ENCODE measurements at regions not wholly inside any gene's neighbourhood (a gene's known extent, or its start where the extent isn't known, plus 50 kb on each side); places are given as distances from the start of the nearest gene placed in this dataset.
A peak's percentile ranks its signal among the peaks of the same experiment; 100 is the strongest.

DNA sequence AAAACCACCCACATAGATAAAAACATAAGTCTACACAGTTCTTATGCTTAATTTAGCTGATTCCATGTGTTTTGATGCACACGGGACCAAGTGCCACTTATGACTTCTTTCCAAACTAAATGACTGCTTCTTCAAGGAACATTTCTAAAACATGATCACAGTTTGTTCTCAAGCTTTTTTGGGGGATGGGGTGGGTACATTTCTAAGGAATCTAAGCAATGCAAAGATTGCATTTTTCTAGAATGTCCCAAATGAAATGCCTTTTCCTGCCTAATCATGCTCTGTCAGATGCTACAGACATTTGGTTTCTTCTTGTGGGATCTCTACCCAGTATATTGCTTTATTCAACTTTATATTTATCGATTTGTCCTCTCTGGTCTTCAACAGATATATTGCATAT, 496.8 kb upstream of the JAG1 start:
- H3K4me3 ChIP-seq (ENCODE audit: insufficient read depth, low read depth, low read length): no peak overlapping the region
- no peaks in the 10 kb centered on the region for H3K36me3 ChIP-seq (ENCODE audit: insufficient read depth, low read length)
- Mint-ChIP-seq H3K27me3 (ENCODE audit: low read depth, unreplicated experiment) (no peaks in the 10 kb centered on the region), H3K36me3 (ENCODE audit: low read depth, unreplicated experiment) (no peaks in the 10 kb centered on the region), H3K9me3 (ENCODE audit: unreplicated experiment) (peaks cover 4% of the 10 kb centered on the region), H3K4me3 (ENCODE audit: unreplicated experiment) (no peak overlapping the region), H3K27ac (ENCODE audit: unreplicated experiment) (peak overlapping the region; percentile 96), H3K4me1 (ENCODE audit: low read depth, unreplicated experiment) (peaks cover 50% of the 10 kb centered on the region)
- no peaks in the 10 kb centered on the region for H4K20me1 ChIP-seq (ENCODE audit: insufficient read depth, low read length)
- H2AFZ ChIP-seq (ENCODE audit: low read depth, low read length): no peak overlapping the region
- no peak overlapping the region for H3K27ac ChIP-seq (ENCODE audit: low read depth, low read length)
- no peaks in the 10 kb centered on the region for H3K9me3 ChIP-seq (ENCODE audit: insufficient read depth, low read depth, low read length)
- H3K4me1 ChIP-seq (ENCODE audit: insufficient read depth, low read length): peaks cover 4% of the 10 kb centered on the region
- H3K27me3 ChIP-seq (ENCODE audit: insufficient read depth, low read length): no peaks in the 10 kb centered on the region
- H3K4me2 ChIP-seq (ENCODE audit: low read length): peak overlapping the region; percentile 9
- TF ChIP-seq, protein P1, sequence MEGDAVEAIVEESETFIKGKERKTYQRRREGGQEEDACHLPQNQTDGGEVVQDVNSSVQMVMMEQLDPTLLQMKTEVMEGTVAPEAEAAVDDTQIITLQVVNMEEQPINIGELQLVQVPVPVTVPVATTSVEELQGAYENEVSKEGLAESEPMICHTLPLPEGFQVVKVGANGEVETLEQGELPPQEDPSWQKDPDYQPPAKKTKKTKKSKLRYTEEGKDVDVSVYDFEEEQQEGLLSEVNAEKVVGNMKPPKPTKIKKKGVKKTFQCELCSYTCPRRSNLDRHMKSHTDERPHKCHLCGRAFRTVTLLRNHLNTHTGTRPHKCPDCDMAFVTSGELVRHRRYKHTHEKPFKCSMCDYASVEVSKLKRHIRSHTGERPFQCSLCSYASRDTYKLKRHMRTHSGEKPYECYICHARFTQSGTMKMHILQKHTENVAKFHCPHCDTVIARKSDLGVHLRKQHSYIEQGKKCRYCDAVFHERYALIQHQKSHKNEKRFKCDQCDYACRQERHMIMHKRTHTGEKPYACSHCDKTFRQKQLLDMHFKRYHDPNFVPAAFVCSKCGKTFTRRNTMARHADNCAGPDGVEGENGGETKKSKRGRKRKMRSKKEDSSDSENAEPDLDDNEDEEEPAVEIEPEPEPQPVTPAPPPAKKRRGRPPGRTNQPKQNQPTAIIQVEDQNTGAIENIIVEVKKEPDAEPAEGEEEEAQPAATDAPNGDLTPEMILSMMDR (IDR thresholded peaks at IDR 0.05; ENCODE audit: insufficient read depth, low read depth, low read length): no peak
- no peak for TF ChIP-seq EZH2 (IDR thresholded peaks at IDR 0.05; ENCODE audit: insufficient read depth, low read length)
- H3K9ac ChIP-seq (ENCODE audit: low read length): no peak overlapping the region
- DNase-seq (ENCODE audit: low read depth) (peak; percentile 35), FAIRE-seq (peak; percentile 82)
- H3K79me2 ChIP-seq (ENCODE audit: insufficient read depth, low read length): no peaks in the 10 kb centered on the region

DNA sequence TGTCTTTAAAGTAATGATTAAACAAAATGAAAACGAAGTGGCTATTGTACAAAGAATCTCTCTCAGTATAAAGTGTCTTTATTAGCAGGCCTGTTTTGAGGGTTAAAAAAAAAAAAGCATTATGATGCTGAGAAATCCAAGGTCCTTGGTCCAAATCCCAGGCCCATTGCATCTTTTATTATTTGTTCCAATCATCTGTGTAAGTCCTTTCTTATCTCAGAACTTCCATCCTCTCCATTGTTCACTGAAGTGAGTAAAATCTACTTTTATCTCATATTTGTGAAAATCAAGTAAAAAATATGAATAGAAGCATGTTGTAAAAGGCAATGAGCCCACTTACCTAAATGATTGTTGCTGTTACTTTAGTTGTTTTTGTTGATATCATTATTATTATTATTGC, 499.1 kb upstream of the JAG1 start:
- Histone ChIP-seq H3K4me2 (ENCODE audit: low read length) (no peak overlapping the region), H2AFZ (ENCODE audit: low read depth, low read length) (no peak overlapping the region), H3K4me1 (ENCODE audit: insufficient read depth, low read length) (peaks cover 4% of the 10 kb centered on the region), H3K27me3 (ENCODE audit: insufficient read depth, low read length) (no peaks in the 10 kb centered on the region), H4K20me1 (ENCODE audit: insufficient read depth, low read length) (no peaks in the 10 kb centered on the region), H3K79me2 (ENCODE audit: insufficient read depth, low read length) (no peaks in the 10 kb centered on the region), H3K9ac (ENCODE audit: low read length) (no peak overlapping the region), H3K27ac (ENCODE audit: low read depth, low read length) (no peak overlapping the region), H3K4me3 (ENCODE audit: insufficient read depth, low read depth, low read length) (no peak overlapping the region), H3K9me3 (ENCODE audit: insufficient read depth, low read depth, low read length) (no peaks in the 10 kb centered on the region), H3K36me3 (ENCODE audit: insufficient read depth, low read length) (no peaks in the 10 kb centered on the region)
- H3K4me1 Mint-ChIP-seq (ENCODE audit: low read depth, unreplicated experiment): peaks cover 45% of the 10 kb centered on the region
- peaks cover 4% of the 10 kb centered on the region for H3K9me3 Mint-ChIP-seq (ENCODE audit: unreplicated experiment)
- FAIRE-seq (no peak), DNase-seq (ENCODE audit: low read depth) (no peak)
- no peak overlapping the region for H3K4me3 Mint-ChIP-seq (ENCODE audit: unreplicated experiment)
- no peak for TF ChIP-seq EZH2 (IDR thresholded peaks at IDR 0.05; ENCODE audit: insufficient read depth, low read length)
- TF ChIP-seq, protein P1 (IDR thresholded peaks at IDR 0.05; ENCODE audit: insufficient read depth, low read depth, low read length): no peak
- H3K27ac Mint-ChIP-seq (ENCODE audit: unreplicated experiment): no peak overlapping the region
- H3K27me3 Mint-ChIP-seq (ENCODE audit: low read depth, unreplicated experiment): no peaks in the 10 kb centered on the region
- no peaks in the 10 kb centered on the region for H3K36me3 Mint-ChIP-seq (ENCODE audit: low read depth, unreplicated experiment)

DNA sequence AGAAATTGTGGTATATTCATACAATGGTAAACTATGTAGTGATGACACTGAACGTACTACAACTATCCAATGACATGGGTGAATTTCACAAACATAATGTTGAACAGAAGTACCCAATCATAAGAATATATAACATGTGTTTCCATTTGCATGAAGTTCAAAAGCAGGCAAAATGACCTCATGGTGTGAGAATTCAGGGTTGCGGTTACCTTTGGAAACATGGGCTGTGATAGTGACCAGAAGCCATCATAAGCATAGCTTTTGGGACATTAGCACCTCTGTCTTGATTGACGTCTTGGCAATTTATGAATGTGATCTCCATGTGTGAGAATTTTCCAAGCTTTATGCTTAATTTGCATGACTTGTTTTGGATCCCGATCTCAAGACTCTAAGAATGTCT, 500.1 kb upstream of the JAG1 start:
- H3K27me3 Mint-ChIP-seq (ENCODE audit: low read depth, unreplicated experiment): no peaks in the 10 kb centered on the region
- FAIRE-seq: no peak

More for the DNA sequence above, 500.1 kb upstream of the JAG1 start:
- Mint-ChIP-seq H3K9me3 (ENCODE audit: unreplicated experiment) (peaks cover 2% of the 10 kb centered on the region), H3K4me3 (ENCODE audit: unreplicated experiment) (no peak overlapping the region), H3K27ac (ENCODE audit: unreplicated experiment) (no peak overlapping the region), H3K36me3 (ENCODE audit: low read depth, unreplicated experiment) (no peaks in the 10 kb centered on the region), H3K4me1 (ENCODE audit: low read depth, unreplicated experiment) (peaks cover 42% of the 10 kb centered on the region)
- no peak overlapping the region for H2AFZ ChIP-seq (ENCODE audit: low read depth, low read length)
- DNase-seq (ENCODE audit: low read depth): peak; percentile 54
- H3K9ac ChIP-seq (ENCODE audit: low read length): no peak overlapping the region
- H3K4me1 ChIP-seq (ENCODE audit: insufficient read depth, low read length): peaks cover 4% of the 10 kb centered on the region
- no peak overlapping the region for H3K27ac ChIP-seq (ENCODE audit: low read depth, low read length)
- no peak for TF ChIP-seq EZH2 (IDR thresholded peaks at IDR 0.05; ENCODE audit: insufficient read depth, low read length)
- TF ChIP-seq, protein P1 (IDR thresholded peaks at IDR 0.05; ENCODE audit: insufficient read depth, low read depth, low read length): no peak
- H3K79me2 ChIP-seq (ENCODE audit: insufficient read depth, low read length): no peaks in the 10 kb centered on the region
- H3K4me2 ChIP-seq (ENCODE audit: low read length): no peak overlapping the region
- H3K9me3 ChIP-seq (ENCODE audit: insufficient read depth, low read depth, low read length): no peaks in the 10 kb centered on the region
- no peaks in the 10 kb centered on the region for H3K27me3 ChIP-seq (ENCODE audit: insufficient read depth, low read length)
- H3K36me3 ChIP-seq (ENCODE audit: insufficient read depth, low read length): no peaks in the 10 kb centered on the region
- no peak overlapping the region for H3K4me3 ChIP-seq (ENCODE audit: insufficient read depth, low read depth, low read length)
- no peaks in the 10 kb centered on the region for H4K20me1 ChIP-seq (ENCODE audit: insufficient read depth, low read length)
